NOMO-1 treated with dmso at 0.1 percent for 144 hours (cell line): ENCODE measurements at regions not wholly inside any gene's neighbourhood (a gene's known extent, or its start where the extent isn't known, plus 50 kb on each side); places are given as distances from the start of the nearest gene placed in this dataset.

Source experiments
- DNase-seq: peaks from one replicate; lab custom pipeline; 2025; ENCODE audit not compliant: unreplicated experiment; lab: John Stamatoyannopoulos, UW

DNA sequence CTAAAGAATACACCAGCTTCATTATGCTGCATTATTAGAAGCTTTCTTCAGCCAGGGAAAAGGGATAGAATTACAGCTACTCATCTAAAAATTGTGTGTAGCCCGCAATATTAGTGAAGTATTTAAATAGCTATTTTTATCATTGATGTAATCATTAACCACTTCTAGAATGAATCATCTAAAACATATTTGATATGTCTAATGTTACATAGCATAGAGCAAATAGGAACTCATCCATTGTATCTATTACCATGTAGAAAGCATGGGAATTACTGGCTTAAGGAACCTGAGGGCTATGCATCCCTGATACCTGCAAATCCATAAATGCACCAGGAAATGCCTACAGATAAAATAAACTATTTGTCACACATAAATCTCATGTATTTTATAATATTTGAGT is 54.5 kb upstream of the VGLL3 start:
- DNase-seq: no peak

DNA sequence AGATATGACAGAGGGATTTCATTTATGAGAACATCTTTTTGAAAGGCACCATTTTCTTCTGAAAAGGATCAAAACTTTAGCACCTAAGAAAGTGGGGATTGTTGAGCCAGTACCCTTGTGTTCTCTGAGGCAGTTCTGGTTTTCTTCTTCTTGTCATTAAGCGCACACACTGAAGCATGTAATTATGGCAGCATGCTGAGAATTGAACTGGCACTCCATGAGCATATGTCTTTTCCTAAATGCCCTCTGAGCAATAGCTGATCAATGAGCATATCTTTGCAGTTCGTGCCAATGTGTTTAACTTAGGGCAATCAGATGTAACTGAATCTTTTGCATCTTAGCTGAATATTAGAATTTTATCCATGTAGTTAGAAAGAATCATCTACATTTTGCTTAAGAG is 53.9 kb upstream of the VGLL3 start:
- DNase-seq: no peak

GRCh38 chr3:87044409-87044808 is 53.5 kb upstream of the VGLL3 start:
- no peak for DNase-seq

DNA sequence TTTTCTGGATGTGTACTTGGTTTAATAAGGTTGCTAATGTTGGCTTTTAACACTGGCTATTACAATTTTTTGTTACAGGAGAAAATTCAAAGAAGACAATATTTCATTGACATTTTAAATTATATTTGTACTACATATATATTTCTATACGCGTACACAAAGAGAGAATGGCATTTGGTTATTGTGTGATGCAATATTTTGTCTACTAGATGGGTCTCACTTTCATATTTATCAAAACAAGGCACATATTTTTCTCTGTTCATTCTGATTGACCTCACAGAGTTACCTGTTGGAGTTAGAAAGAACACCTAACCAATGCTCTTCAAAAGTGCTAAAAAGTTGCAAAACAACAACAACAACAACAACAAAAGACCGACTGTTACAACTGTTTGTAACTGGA is 50.2 kb upstream of the VGLL3 start:
- no peak for DNase-seq
